A549 (cell line): ENCODE measurements at regions not wholly inside any gene's neighbourhood (a gene's known extent, or its start where the extent isn't known, plus 50 kb on each side); places are given as distances from the start of the nearest gene placed in this dataset.
A peak's percentile ranks its signal among the peaks of the same experiment; 100 is the strongest.

Experiments used
- ATAC-seq, 2 experiments: fragments of 200-7000 bp in 1 of 2; fragments of >200 bp in 1 of 2; cut with Nextera tagmentation in 1 of 2; cut with Tn5 transposase in 1 of 2; 3 replicates each; pipeline versions ENCODE4 v1.8.0 to v1.9.1; 2018 to 2020; ENCODE audit warnings: mild to moderate bottlenecking in 1 of 2, moderate library complexity in 1 of 2
- CTCF ChIA-PET: fragments of 300-600 bp; sonication (Branson Sonifier 250); formaldehyde crosslinking; extraction: SDS; loops from one replicate; lab custom pipeline; 2021; ENCODE audit warnings: antibody characterized with exemption, inconsistent platforms; lab: Yijun Ruan, JAX
- POLR2A ChIA-PET: fragments of 350-600 bp; formaldehyde crosslinking; extraction: SDS; loops from one replicate; lab custom pipeline; 2021; ENCODE audit warnings: antibody characterized with exemption, inconsistent platforms; lab: Yijun Ruan, JAX
- DNase-seq, 2 experiments: peaks; one replicate each; pipeline versions ENCODE4 v3.0.0 to v3.0.0-alpha.2; 2011 to 2016; ENCODE audit warnings: low read depth in 1 of 2, low spot score in 1 of 2
- FAIRE-seq: peaks from 2 replicates; lab custom pipeline; 2011; peaks lifted over from hg19 to GRCh38; lab: Jason Lieb, UNC
- H3K27ac ChIP-seq, 2 experiments: fragments of >200 bp; sonication (Bioruptor Twin); formaldehyde crosslinking; 3 replicates each; pipeline ENCODE4 v1.5.1; 2016 to 2017
- H3K4me1 ChIP-seq: fragments of >200 bp; sonication (Bioruptor Twin); formaldehyde crosslinking; 3 replicates; pipeline ENCODE4 v1.6.1; 2016
- H3K4me2 ChIP-seq: fragments of >200 bp; sonication (Bioruptor Twin); formaldehyde crosslinking; 3 replicates; pipeline ENCODE4 v1.6.1; 2016
- H3K4me3 ChIP-seq: fragments of >200 bp; sonication (Bioruptor Twin); formaldehyde crosslinking; 3 replicates; pipeline ENCODE4 v1.5.1; 2016
- H3K9me3 ChIP-seq: fragments of >200 bp; sonication (Bioruptor Twin); formaldehyde crosslinking; 3 replicates; pipeline ENCODE4 v1.6.1; 2016
- ATOH8 ChIP-seq: fragments of 250-450 bp; sonication (Bioruptor Pico); IDR thresholded peaks from 2 replicates; pipeline ENCODE4 v1.5.0; 2020; ENCODE audit warnings: low read depth, mild to moderate bottlenecking, moderate library complexity
- BCL3 ChIP-seq: fragments of >200 bp; sonication (Bioruptor Twin); formaldehyde crosslinking; IDR thresholded peaks from 3 replicates; pipeline ENCODE4 v1.6.1; 2016
- ELK1 ChIP-seq: fragments of 150-350 bp; IDR thresholded peaks from 2 replicates; pipeline ENCODE4 v1.6.1; 2014; ENCODE audit warnings: low read depth, mild to moderate bottlenecking, low read length
- FOSL2 ChIP-seq, 2 experiments: fragments of 450-650 bp in 1 of 2; fragments of >200 bp in 1 of 2; sonication (Bioruptor Twin) in 1 of 2; formaldehyde crosslinking; IDR thresholded peaks; 2 replicates each; pipeline versions ENCODE4 v1.5.0 to v1.6.1; 2016 to 2020; ENCODE audit warnings: mild to moderate bottlenecking in 1 of 2, moderate library complexity in 1 of 2
- KDM5A ChIP-seq: fragments of 200-600 bp; sonication (generic); IDR thresholded peaks from 2 replicates; pipeline ENCODE4 v1.6.1; 2016; ENCODE audit warnings: antibody characterized with exemption, mild to moderate bottlenecking
- MAFK ChIP-seq: fragments of 450-650 bp; IDR thresholded peaks from 2 replicates; pipeline ENCODE4 v1.6.1; 2014; ENCODE audit not compliant: partially characterized antibody
- MYC ChIP-seq: IDR thresholded peaks from 2 replicates; pipeline ENCODE4 v1.6.1; 2012; ENCODE audit warnings: mild to moderate bottlenecking, inconsistent platforms, low read length, improper control_type of control experiment, borderline replicate concordance
- NFE2L2 ChIP-seq: fragments of 150-350 bp; conservative IDR thresholded peaks from 2 replicates; pipeline ENCODE4 v1.6.1; 2014; ENCODE audit warnings: low read length
- RAD21 ChIP-seq, 2 experiments: fragments of >200 bp in 1 of 2; sonication (Bioruptor Twin) in 1 of 2; formaldehyde crosslinking in 1 of 2; IDR thresholded peaks in 1 of 2; conservative IDR thresholded peaks in 1 of 2; 2 replicates in 1 of 2; 3 replicates in 1 of 2; pipeline ENCODE4 v1.6.1; 2012 to 2018; ENCODE audit warnings: inconsistent platforms in 1 of 2
- REST ChIP-seq: fragments of 200-600 bp; sonication (generic); IDR thresholded peaks from 2 replicates; pipeline ENCODE4 v1.6.1; 2016; ENCODE audit warnings: antibody characterized with exemption, mild to moderate bottlenecking, moderate library complexity
- SMC3 ChIP-seq: fragments of >200 bp; sonication (Bioruptor Twin); formaldehyde crosslinking; IDR thresholded peaks from 3 replicates; pipeline ENCODE4 v1.6.1; 2018; ENCODE audit warnings: inconsistent platforms
- SREBF2 ChIP-seq: fragments of 450-650 bp; IDR thresholded peaks from 2 replicates; pipeline ENCODE4 v1.6.1; 2014; ENCODE audit warnings: mild to moderate bottlenecking, moderate library complexity
- USF2 ChIP-seq: fragments of 450-650 bp; IDR thresholded peaks from 2 replicates; pipeline ENCODE4 v1.6.1; 2014; ENCODE audit warnings: antibody characterized with exemption
- WGBS: methylation state at CpG from one replicate; pipeline ENCODE4 v1.1.6; 2017; ENCODE audit errors: missing lambda C conversion rate; 5-methylcytosine and 5-hydroxymethylcytosine counted together
- TF ChIP-seq, protein P1 (sequence below): fragments of >200 bp; sonication (Bioruptor Twin); formaldehyde crosslinking; IDR thresholded peaks from 3 replicates; pipeline ENCODE4 v1.5.1; 2016

DNA sequence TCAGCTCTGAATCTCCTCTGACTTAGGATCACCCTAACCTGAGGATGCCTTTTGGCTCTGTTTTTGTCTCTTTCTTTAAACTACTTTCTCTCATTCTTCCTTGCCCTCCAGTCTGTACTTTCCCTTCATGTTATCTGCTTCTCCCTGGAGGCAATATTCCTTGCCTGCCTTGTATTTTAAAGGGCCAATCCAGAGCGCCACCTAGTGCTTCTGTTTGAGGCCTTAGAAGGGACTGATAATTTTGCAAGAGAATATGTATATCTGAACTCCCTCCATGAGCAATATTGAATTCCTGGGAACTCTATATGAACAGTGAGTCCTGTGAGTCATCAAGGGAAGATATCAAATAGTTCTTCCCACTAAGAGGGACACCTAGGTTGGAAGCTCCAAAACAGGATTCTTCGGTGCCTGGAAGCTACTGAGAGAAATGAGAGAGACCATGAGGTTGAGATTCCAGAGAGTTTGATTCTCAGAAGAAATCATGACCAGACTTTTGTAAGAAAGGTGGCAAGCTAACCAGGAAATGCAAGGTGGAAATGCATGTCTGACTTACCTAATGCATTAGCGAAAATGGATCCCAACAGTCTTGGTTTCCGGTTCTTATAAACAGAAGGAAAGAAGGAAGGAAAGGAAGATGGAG is 203.8 kb upstream of the CD96 start:
- 61% methylated on average over 4 of the region's 4 CpGs for WGBS
- FAIRE-seq (peak; percentile 82), ATAC-seq (peak; percentile 81 to 92), DNase-seq (peak; percentile 31 to 73)
- CTCF ChIA-PET = interaction anchor here (0.6 to 2.2 kb wide), 11 partner anchors 9 to 1810 kb away, joined by 3 to 9 read pairs (median 3); no protein-coding TSS in a partner anchor
- POLR2A ChIA-PET = no interaction called here
- Histone ChIP-seq H3K9me3 (0 out of 3 replicates have a peak, but pooled peaks cover 3% of the 10 kb centered on the region), H3K27ac (no peak overlapping the region), H3K4me2 (no peak overlapping the region), H3K4me1 (no peaks in the 10 kb centered on the region), H3K4me3 (no peak overlapping the region)
- TF ChIP-seq SREBF2 (no peak), SMC3 (peak; percentile 66), USF2 (no peak), MYC (no peak), FOSL2 (IDR thresholded peaks at IDR 0.05) (no peak), FOSL2 (CRISPR knock-in tag; IDR thresholded peaks at IDR 0.05) (peak; percentile 44; the same call in 1 of the 2 replicates), RAD21 (conservative IDR thresholded peaks at IDR 0.05 in 1 of 2, IDR thresholded peaks at IDR 0.05 in 1 of 2) (peak; percentile 78 to 88), ELK1 (no peak)
- TF ChIP-seq, protein P1, sequence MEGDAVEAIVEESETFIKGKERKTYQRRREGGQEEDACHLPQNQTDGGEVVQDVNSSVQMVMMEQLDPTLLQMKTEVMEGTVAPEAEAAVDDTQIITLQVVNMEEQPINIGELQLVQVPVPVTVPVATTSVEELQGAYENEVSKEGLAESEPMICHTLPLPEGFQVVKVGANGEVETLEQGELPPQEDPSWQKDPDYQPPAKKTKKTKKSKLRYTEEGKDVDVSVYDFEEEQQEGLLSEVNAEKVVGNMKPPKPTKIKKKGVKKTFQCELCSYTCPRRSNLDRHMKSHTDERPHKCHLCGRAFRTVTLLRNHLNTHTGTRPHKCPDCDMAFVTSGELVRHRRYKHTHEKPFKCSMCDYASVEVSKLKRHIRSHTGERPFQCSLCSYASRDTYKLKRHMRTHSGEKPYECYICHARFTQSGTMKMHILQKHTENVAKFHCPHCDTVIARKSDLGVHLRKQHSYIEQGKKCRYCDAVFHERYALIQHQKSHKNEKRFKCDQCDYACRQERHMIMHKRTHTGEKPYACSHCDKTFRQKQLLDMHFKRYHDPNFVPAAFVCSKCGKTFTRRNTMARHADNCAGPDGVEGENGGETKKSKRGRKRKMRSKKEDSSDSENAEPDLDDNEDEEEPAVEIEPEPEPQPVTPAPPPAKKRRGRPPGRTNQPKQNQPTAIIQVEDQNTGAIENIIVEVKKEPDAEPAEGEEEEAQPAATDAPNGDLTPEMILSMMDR = peak; percentile 78

DNA sequence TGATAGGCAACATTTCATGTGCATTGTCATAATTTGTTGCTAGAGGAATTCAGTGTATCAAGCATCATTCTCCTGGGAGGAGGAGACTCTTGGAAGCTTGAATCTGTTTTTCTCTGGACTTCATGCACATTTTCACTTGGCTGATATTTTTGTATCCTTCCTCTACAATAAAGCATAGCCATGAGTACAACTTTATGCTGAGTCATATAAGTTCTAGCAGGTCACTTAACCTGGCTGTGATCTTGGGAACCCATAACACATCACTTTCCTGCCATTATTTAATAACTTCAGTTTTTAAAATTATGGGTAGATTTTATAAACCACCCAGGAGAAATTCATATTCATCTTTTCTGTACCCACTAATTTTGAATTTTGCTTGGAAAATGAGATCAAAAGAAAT is 203.0 kb upstream of the CD96 start:
- Histone ChIP-seq H3K4me3 (no peak overlapping the region), H3K27ac (no peak overlapping the region), H3K4me2 (no peak overlapping the region), H3K9me3 (0 out of 3 replicates have a peak, but pooled peaks cover 3% of the 10 kb centered on the region), H3K4me1 (no peaks in the 10 kb centered on the region)
- POLR2A ChIA-PET = no interaction called here
- TF ChIP-seq NFE2L2 = peak; percentile 75
- no peak for TF ChIP-seq BCL3
- peak; percentile 87 for TF ChIP-seq MAFK
- DNase-seq (no peak), ATAC-seq (no peak), FAIRE-seq (no peak)
- CTCF ChIA-PET = interaction anchor here (1.4 to 2.2 kb wide), 3 partner anchors 10 to 1807 kb away, joined by 5 to 6 read pairs (median 6); no protein-coding TSS in a partner anchor

GRCh38 chr3:111351334-111351733 is 190.7 kb upstream of the CD96 start:
- Histone ChIP-seq H3K4me3 (no peak overlapping the region), H3K9me3 (no peaks in the 10 kb centered on the region; the same call in 2 of the 3 replicates), H3K4me1 (no peaks in the 10 kb centered on the region), H3K4me2 (no peak overlapping the region), H3K27ac (no peak overlapping the region)
- FAIRE-seq (no peak), DNase-seq (no peak), ATAC-seq (no peak)
- TF ChIP-seq ELK1 (no peak), KDM5A (no peak), REST (peak; percentile 71), ATOH8 (CRISPR knock-in tag) (no peak)
- WGBS = 41% methylated on average over 1 of the region's 1 CpG
- ChIA-PET POLR2A (no interaction called here), CTCF (interaction anchor here (0.9 to 1.3 kb wide), 2 partner anchors 13 to 188 kb away, joined by 3 to 5 read pairs; no protein-coding TSS in a partner anchor)
